GM18873 (cell line): ENCODE measurements at regions not wholly inside any gene's neighbourhood (a gene's known extent, or its start where the extent isn't known, plus 50 kb on each side); places are given as distances from the start of the nearest gene placed in this dataset.

Source experiments
- ATAC-seq: cut with Tn5 transposase; IDR thresholded peaks from one replicate; pipeline ENCODE4 v1.9.1; 2021; ENCODE audit warnings: mild to moderate bottlenecking, moderate library complexity, moderate number of reproducible peaks; ENCODE audit not compliant: unreplicated experiment, low FRiP score

DNA sequence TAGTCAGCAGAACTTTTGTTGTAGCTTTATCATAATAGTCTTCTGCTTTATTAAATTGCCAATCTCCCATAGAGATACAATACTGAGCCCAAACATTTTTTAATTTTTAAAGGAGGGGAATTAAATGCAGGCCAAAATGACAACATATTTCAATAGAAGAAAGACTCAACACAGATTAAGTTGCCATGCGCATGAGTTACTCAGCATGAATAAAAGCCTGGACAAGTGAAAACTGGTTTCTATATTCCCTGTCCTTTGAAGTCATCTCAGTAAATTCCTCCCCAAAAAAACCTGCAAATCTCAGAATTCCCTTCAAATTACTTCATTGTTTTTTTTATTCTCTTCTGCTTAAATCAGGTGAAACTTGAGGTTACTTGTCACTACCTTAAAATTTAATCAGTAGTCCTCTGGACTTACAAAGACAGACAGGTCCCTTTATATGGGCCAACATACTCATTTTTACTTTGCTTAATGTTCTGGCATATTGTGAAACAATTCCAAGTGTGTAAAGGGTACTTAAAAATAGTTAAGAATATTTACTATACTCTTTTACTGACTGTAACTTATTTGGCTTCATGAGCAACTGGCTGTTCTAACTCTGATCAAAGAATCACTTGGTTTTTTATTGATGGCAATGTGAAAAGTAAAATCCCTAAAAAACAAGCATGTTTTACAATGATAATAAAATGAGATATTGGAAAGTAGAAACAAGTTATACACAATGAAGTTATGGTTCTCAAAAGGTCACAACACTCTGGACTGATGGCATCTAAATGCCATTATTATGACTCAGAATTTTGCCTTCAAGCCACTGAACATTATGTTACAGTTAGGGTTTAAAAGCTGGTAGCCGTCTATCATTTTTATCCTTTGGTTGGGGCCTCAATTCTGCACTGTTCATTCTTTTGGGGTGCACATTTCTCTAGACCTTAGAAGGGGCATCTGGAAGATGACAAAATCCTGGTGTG is 49.9 kb upstream of the COL21A1 start:
- no peak for ATAC-seq
